ENCODE measurements at regions not wholly inside any gene's neighbourhood (a gene's known extent, or its start where the extent isn't known, plus 50 kb on each side); places are given as distances from the start of the nearest gene placed in this dataset.

DNA sequence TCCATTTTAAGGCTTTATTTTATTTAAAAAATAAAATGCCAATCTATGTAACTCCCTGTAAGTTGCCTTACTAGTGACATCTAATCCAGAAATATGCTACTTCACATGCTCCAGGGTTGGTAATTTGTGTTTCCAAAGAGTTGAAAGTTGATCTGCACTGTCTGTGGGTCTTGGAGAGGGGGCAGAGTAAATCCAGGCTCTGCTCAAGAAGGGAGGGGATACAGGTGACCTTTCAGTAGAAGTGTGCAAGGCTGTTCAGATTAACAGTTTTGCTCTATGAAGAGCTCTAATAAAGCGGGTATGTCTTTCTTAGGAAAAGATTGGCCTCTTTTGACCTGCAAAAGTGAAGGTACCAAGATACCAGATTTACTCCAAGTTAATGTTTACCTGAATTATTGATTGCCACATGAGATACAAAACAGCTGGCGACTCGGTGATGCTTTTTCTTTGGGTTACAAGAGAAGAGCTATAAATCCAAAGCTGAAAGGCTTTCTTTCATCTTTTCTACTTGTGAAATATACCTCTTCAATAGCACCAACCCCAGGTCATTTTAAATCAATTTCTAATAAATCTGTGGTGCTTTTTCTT, 75.6 kb upstream of the FLRT2 start:
- no peak for DNase-seq (ENCODE audit: low read depth in 2 of 2)

DNA sequence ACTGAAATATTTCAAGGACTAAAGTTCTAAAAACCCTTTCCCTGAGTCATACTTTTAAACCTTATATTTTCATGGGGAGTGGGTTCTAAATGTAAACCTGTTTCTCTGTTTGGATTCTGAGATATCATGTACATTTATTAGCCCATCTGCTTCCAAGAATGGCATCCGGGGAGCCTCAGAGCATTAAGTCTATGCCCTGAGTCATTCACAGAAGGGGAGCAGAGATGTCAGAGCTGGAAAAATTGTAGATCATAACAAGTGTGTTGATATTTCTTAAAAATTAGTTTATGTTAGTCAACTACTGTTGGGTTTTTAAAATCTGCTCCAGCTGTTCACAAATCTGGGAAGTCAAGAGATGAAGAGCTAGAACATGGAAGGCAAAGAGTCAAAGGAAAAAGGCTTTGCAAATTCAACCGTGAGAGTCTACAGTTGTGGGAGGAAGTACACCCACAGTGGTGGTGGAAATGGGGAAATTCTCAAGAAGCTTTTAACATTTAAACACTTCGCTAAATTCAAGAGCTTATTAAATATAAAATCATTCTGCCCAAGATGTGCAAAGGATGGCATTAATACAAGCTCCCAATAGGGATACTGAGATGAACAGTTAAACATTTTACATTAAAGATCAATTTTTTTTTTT, 70.5 kb upstream of the FLRT2 start:
- no peak for DNase-seq (ENCODE audit: low read depth in 2 of 2)

DNA sequence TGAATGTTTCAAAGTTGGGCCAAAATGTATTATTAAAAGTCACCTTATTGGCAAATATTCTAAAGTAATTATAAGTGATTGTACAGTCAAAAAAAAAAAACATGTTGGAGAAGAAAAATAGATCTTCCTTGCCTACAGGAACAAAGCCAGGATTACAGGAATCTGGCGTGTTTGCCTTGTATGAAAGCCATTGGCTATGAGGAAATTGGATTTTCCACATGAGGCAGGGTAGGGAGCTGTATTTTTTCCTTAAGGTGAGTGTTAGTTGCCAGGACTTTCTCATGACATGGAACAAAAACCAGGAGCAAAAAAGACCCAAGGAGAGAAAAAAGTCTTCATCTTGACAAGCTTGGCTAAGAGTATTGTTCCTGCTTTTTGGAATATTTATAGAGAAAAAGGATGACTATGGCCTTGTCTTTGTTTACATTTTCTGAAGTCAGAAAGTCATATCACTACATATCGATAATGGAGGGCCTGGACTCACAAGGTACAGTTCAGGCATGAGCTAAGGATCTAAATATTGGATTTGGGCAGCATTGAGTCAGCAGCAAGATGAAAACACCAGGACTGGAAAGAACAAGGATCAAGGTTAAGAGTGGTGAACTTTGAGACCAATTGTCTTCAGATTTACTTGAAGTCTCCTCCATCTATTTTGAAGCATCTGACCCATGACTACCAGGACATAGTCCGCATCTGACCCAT, 68.4 kb upstream of the FLRT2 start:
- no peak for DNase-seq (ENCODE audit: low read depth in 2 of 2)

DNA sequence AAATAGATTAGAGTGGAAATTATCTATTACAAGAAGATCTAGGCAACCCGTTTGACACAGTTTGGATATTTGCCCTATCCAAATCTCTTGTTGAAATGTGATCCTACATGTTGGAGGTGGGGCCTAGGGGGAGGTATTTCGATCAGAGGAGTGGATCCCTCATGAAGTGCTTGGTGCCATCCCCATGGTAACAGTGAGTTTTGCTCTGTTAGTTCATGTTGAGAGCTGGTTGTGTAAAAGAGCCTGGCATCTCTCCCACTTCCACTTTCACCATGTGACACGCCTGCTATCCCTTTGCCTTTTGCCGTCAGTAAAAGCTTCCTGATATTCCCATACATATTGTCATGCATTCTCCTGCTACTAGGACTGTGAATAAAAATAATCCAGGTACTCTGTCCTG, 66.4 kb upstream of the FLRT2 start:
- DNase-seq (ENCODE audit: low read depth in 2 of 2): no peak

DNA sequence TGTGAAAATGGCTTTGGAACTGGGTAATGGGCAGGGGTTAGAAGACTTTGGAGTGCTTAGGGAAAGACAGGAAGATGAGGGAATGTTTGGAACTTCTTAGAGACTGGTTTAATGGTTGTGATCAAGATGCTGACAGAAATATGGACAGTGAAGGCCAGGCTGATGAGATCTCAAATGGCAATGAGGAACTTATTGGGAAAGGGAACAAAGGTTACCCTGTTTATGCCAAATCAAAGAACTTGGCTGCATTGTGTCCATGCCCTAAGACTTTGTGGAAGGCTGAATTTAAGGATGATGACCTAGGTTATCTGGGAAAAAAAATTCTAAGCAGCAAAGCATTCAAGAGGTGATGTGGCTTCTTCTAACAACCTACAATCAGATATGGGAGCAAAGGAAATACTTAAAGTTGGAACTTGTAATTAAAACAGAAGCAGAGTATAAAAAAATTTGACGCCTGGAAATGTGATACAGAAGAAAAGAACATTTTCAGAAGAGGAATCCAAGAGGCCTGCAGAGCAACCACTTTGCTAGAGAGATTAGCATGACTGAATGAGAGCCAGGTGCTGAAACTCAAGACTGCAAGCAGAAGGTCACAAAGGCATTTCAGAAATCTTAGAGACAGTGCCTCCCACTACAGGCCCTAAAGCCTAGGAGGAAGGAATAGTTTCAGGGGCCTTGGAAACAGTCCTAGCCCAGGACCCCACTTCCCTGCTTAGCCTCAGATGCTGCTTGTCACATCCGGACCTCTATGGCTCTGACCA, 65.6 kb upstream of the FLRT2 start:
- DNase-seq (ENCODE audit: low read depth in 2 of 2): no peak

DNA sequence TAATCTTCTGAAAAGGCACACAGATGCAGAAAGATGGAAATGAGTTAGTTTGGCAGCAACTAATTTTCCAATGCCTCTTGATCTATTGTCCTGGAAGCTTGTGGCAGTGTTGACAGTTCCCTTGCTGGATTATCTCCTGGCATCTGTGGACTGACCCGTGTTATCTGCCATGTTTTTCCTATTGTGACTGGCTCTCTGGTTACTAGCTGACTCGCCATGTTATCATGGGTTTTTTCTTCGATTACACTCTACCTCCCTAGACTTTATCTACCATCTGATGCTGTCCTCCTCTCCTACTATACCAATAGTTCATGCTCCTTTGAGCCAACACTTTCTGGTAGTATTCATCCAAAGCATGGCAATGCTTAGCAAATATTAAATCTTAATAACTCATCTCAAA, 63.3 kb upstream of the FLRT2 start:
- no peak for DNase-seq (ENCODE audit: low read depth in 2 of 2)

DNA sequence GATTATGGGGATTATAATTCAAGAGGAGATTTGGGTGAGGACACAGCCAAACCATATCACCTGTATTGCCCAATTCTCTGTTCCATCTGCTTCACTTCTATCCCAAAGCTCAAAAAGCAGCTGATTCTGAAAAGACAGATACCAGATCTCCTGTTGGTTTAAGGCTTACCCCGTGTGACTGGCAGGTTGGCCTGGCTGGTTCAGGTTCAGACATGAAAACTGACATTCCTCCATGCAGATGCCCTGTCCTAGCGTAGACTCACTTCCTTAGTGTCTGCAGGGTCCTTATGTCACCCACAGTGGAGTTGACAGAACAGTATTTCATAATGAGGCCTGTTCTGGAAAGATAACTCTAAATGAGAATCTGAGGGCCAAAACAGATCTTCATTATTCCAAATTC, 61.1 kb upstream of the FLRT2 start:
- DNase-seq (ENCODE audit: low read depth in 2 of 2): no peak

DNA sequence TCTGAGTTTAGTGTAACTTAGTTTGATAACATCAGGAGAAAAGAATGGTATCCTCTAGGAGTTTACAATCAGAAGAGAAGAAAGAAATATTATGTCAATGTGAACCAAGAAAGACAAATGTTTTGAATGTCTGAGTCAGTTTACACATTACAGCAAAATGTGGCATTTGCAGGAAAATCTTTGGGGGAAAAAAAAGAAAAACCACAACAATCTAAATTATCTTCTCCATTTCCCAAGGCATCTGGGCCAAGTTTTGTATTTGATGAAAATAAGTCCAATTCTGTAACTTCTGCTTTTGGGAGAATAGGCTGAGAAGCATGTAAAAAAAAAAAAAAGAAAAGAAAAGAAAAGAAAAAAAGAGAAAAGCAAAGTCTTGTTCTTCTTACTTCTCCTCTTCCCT, 58.8 kb upstream of the FLRT2 start:
- no peak for DNase-seq (ENCODE audit: low read depth in 2 of 2)

DNA sequence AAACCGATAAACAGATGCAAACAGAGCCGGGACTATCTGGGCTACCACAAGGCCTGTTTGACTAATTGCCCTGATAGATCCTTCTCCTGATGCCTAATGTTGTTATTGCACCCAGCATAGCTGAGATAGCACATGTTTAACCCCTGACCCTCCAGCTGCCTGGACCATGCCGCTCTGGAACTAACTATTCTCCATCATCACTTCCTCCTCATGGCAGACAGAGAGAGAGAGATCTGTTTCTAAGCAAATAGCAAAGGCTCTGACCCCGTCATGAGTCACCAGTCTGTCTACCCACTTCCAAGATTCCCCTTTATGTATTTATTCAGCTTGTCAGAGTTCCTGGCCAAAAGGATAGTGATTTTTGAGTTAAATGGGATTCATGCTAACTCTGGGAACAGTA, 58.2 kb upstream of the FLRT2 start:
- no peak for DNase-seq (ENCODE audit: low read depth in 2 of 2)

DNA sequence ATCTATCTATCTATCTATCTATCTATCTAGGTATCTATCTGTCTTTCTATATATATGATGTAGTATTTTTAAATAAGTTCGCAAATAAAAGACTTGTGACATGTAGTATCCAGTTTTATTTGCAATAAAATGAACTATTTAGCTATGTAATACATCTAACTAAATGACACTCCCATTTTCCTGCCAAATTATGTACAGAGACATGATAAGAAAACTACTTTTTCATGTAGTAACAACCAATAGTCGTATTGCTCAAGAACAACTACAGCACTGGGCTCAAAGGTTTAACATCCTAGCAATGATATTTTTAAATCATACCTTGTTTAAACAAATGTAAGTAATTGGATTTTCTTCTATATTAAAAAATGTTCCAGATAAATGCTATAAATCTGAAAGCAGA, 55.5 kb upstream of the FLRT2 start:
- DNase-seq (ENCODE audit: low read depth in 2 of 2): no peak

DNA sequence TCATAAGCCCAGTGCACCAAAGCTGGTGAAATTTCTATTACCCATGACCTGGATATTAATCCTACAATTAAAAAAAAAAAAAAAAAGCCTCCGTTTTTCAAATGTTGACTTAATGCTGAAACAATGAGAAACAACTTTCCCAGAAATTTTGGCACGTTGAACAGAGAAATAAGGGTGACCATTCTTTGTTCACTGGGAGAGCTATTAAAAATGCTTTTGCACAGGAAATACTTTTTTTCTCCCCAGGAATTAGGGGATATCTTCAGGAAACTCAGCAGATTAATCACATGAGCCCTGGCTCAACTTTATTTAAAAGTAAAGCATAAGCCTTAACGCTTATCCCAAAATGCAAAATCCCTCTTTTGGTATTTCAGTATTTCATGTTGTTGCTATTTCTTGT, 54.8 kb upstream of the FLRT2 start:
- DNase-seq (ENCODE audit: low read depth in 2 of 2): no peak

DNA sequence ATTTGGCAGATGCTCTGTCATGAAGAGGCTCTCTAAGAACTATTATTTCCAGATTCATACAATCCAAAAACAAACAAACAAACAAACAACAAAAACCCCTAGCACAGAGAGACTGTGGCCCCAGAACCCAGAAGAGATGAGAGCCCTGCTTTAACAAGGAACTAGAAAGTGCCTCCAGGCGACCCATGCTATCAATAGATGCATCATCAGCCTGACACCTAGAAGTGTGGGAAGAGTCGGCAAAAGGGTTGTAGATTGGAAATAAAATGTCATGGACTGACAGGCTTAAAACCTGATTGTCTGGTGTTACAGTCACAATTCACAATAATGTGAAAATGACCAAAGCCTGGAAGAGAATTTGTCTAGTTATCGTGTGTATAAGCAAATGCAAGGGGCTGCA, 50.6 kb upstream of the FLRT2 start:
- DNase-seq (ENCODE audit: low read depth in 2 of 2): no peak

DNA sequence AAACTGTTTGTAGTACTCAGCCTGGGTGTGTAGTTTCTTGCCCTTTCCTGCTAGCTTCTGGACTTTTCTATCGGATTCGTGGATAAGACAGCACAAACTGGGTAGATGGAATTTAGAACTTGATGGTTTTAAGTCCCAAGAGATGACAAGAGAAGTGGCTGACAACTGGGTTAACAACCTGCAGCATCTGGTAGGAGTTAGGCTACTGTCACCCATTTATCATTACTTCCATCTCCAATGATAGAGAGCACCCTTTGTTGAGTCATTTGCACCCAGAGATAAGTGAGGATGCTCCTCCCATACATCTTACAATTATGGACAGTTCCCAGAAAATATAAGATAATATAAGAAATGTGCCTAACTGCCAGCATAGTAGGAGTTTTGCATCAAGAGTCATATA, 50.2 kb upstream of the FLRT2 start:
- no peak for DNase-seq (ENCODE audit: low read depth in 2 of 2)

All from stimulated activated CD4-positive, alpha-beta T cell treated with anti-CD3 and anti-CD28 coated beads, Interleukin-12 subunit alpha, Interleukin-12 subunit beta, amount 100 ng/mL, for 24 hours (primary cell).